IMR-90 (cell line): ENCODE measurements at regions not wholly inside any gene's neighbourhood (a gene's known extent, or its start where the extent isn't known, plus 50 kb on each side); places are given as distances from the start of the nearest gene placed in this dataset.

Experiments used
- ATAC-seq: fragments of 200-7000 bp; cut with Tn5 transposase; 2 replicates; pipeline ENCODE4 v1.9.1; 2020; ENCODE audit warnings: low read depth, mild to moderate bottlenecking, moderate library complexity
- BruUV-seq: library from RNA; stranded (reverse); fragments of 400-500 nt; replicated peaks from 2 replicates; lab custom pipeline; 2021; lab: Mats Ljungman, UMichigan
- CTCF ChIA-PET: fragments of 300-600 bp; formaldehyde crosslinking; extraction: SDS; loops from one replicate; lab custom pipeline; 2021; ENCODE audit warnings: antibody characterized with exemption; lab: Yijun Ruan, JAX
- POLR2A ChIA-PET: fragments of 300-600 bp; sonication (Branson Sonifier 250); formaldehyde crosslinking; loops from one replicate; lab custom pipeline; 2022; ENCODE audit warnings: antibody characterized with exemption; ENCODE audit not compliant: unreplicated experiment; lab: Charles Lee
- DNase-seq: peaks from one replicate; pipeline ENCODE4 v3.0.0; 2013
- H2AFZ ChIP-seq: replicated peaks from 2 replicates; pipeline ENCODE3; 2013; ENCODE audit warnings: low read length, mild to moderate bottlenecking; ENCODE audit not compliant: poor library complexity
- H2AK5ac ChIP-seq: 2 replicates; pipeline ENCODE4 v1.6.1; 2013; ENCODE audit warnings: low read depth, low read length, inconsistent platforms
- H2AK9ac ChIP-seq: replicated peaks from 2 replicates; pipeline ENCODE3; 2013; ENCODE audit warnings: mild to moderate bottlenecking, low read depth, low read length, moderate library complexity; ENCODE audit not compliant: poor library complexity
- H2BK120ac ChIP-seq: 2 replicates; pipeline ENCODE4 v1.6.1; 2013; ENCODE audit warnings: low read depth, low read length, inconsistent platforms
- H2BK15ac ChIP-seq: 3 replicates; pipeline ENCODE4 v1.6.1; 2013; ENCODE audit warnings: low read depth, low read length, inconsistent platforms
- H2BK20ac ChIP-seq: 2 replicates; pipeline ENCODE4 v1.6.1; 2013; ENCODE audit warnings: low read depth, mild to moderate bottlenecking, inconsistent platforms, low read length, moderate library complexity
- H2BK5ac ChIP-seq: 2 replicates; pipeline ENCODE4 v1.6.1; 2013; ENCODE audit warnings: mild to moderate bottlenecking, low read depth, low read length, inconsistent platforms; ENCODE audit not compliant: poor library complexity, severe bottlenecking
- H3K14ac ChIP-seq: replicated peaks from 2 replicates; pipeline ENCODE4 v1.6.1; 2013; ENCODE audit warnings: low read depth, low read length, inconsistent platforms
- H3K18ac ChIP-seq: 2 replicates; pipeline ENCODE4 v1.6.1; 2013; ENCODE audit warnings: low read depth, low read length, control low read depth
- H3K23ac ChIP-seq: 2 replicates; pipeline ENCODE4 v1.6.1; 2013; ENCODE audit warnings: low read depth, low read length, inconsistent platforms
- H3K27ac ChIP-seq: 2 replicates; pipeline ENCODE4 v1.5.1; 2013; ENCODE audit warnings: mild to moderate bottlenecking, control low read depth, low read length; ENCODE audit not compliant: insufficient read depth
- H3K27me3 ChIP-seq: 2 replicates; pipeline ENCODE4 v1.6.1; 2013; ENCODE audit warnings: low read length; ENCODE audit not compliant: control insufficient read depth, insufficient read depth
- H3K36me3 ChIP-seq: 2 replicates; pipeline ENCODE4 v1.6.1; 2013; ENCODE audit warnings: low read length, mixed read lengths; ENCODE audit not compliant: control insufficient read depth, insufficient read depth
- H3K4ac ChIP-seq: 2 replicates; pipeline ENCODE4 v1.6.1; 2013; ENCODE audit warnings: low read depth, low read length, inconsistent platforms
- H3K4me1 ChIP-seq: 2 replicates; pipeline ENCODE4 v1.6.1; 2013; ENCODE audit warnings: low read length, mixed read lengths; ENCODE audit not compliant: control insufficient read depth, insufficient read depth
- H3K4me2 ChIP-seq: 2 replicates; pipeline ENCODE4 v1.6.1; 2013; ENCODE audit warnings: low read depth, mild to moderate bottlenecking, control low read depth, low read length, moderate library complexity
- H3K4me3 ChIP-seq: 2 replicates; pipeline ENCODE4 v1.5.1; 2013; ENCODE audit warnings: low read depth, mild to moderate bottlenecking, control low read depth, low read length, moderate library complexity; ENCODE audit not compliant: insufficient read depth
- H3K56ac ChIP-seq: 2 replicates; pipeline ENCODE4 v1.6.1; 2013; ENCODE audit warnings: low read length, inconsistent platforms; ENCODE audit not compliant: insufficient read depth; ENCODE audit errors: extremely low read depth
- H3K79me1 ChIP-seq, 2 experiments: 2 replicates each; pipeline ENCODE4 v1.6.1; 2013; ENCODE audit warnings: low read length in 2 of 2, inconsistent platforms in 1 of 2, low read depth in 1 of 2
- H3K9ac ChIP-seq: 2 replicates; pipeline ENCODE4 v1.6.1; 2013; ENCODE audit warnings: low read depth, low read length, control low read depth
- H3K9me1 ChIP-seq: 2 replicates; pipeline ENCODE4 v1.6.1; 2013; ENCODE audit warnings: low read length, inconsistent platforms; ENCODE audit not compliant: insufficient read depth
- H3K9me3 ChIP-seq: 2 replicates; pipeline ENCODE4 v1.6.1; 2013; ENCODE audit warnings: low read length; ENCODE audit not compliant: control insufficient read depth, insufficient read depth
- H4K20me1 ChIP-seq: 2 replicates; pipeline ENCODE4 v1.6.1; 2013; ENCODE audit warnings: low read length, inconsistent platforms; ENCODE audit not compliant: insufficient read depth
- H4K5ac ChIP-seq: 2 replicates; pipeline ENCODE4 v1.6.1; 2013; ENCODE audit warnings: mild to moderate bottlenecking, low read depth, low read length, control low read depth
- H4K8ac ChIP-seq, 2 experiments: 2 replicates each; pipeline ENCODE4 v1.6.1; 2013; ENCODE audit warnings: low read depth in 2 of 2, low read length in 2 of 2, control low read depth in 1 of 2, inconsistent platforms in 1 of 2
- H4K91ac ChIP-seq: 2 replicates; pipeline ENCODE4 v1.6.1; 2013; ENCODE audit warnings: low read depth, low read length, inconsistent platforms; ENCODE audit not compliant: insufficient read depth
- BHLHE40 ChIP-seq: fragments of 150-350 bp; IDR thresholded peaks from 2 replicates; pipeline ENCODE4 v1.6.1; 2016; ENCODE audit warnings: mild to moderate bottlenecking, low read depth, low read length
- CEBPB ChIP-seq: IDR thresholded peaks from 2 replicates; pipeline ENCODE4 v1.6.1; 2012; ENCODE audit warnings: low read depth, low read length, improper control_type of control experiment
- CHD1 ChIP-seq: IDR thresholded peaks from 2 replicates; pipeline ENCODE4 v1.6.1; 2012; ENCODE audit warnings: low read depth, low read length, improper control_type of control experiment
- FOS ChIP-seq: fragments of 150-350 bp; IDR thresholded peaks from 2 replicates; pipeline ENCODE4 v1.6.1; 2016; ENCODE audit warnings: low read depth, low read length
- MAFK ChIP-seq: IDR thresholded peaks from 2 replicates; pipeline ENCODE4 v1.6.1; 2012; ENCODE audit warnings: low read depth, low read length, improper control_type of control experiment
- MAZ ChIP-seq: IDR thresholded peaks from 2 replicates; pipeline ENCODE4 v1.6.1; 2012; ENCODE audit warnings: low read depth, mild to moderate bottlenecking, low read length, improper control_type of control experiment, moderate library complexity, borderline replicate concordance
- MXI1 ChIP-seq: IDR thresholded peaks from 2 replicates; pipeline ENCODE4 v1.6.1; 2012; ENCODE audit warnings: low read depth, mild to moderate bottlenecking, low read length, moderate library complexity, borderline replicate concordance
- NFE2L2 ChIP-seq: fragments of 150-350 bp; IDR thresholded peaks from 2 replicates; pipeline ENCODE4 v1.6.1; 2016; ENCODE audit warnings: low read depth, mild to moderate bottlenecking, low read length
- POLR2A ChIP-seq: IDR thresholded peaks from 2 replicates; pipeline ENCODE4 v1.6.1; 2012; ENCODE audit warnings: mild to moderate bottlenecking, low read depth, low read length
- RAD21 ChIP-seq: IDR thresholded peaks from 2 replicates; pipeline ENCODE4 v1.6.1; 2012; ENCODE audit warnings: low read length, improper control_type of control experiment
- RCOR1 ChIP-seq: IDR thresholded peaks from 2 replicates; pipeline ENCODE4 v1.6.1; 2012; ENCODE audit warnings: mild to moderate bottlenecking, low read length, improper control_type of control experiment; ENCODE audit not compliant: insufficient replicate concordance
- RFX5 ChIP-seq: IDR thresholded peaks from 2 replicates; pipeline ENCODE4 v1.8.0; 2012; ENCODE audit warnings: low read depth, mild to moderate bottlenecking, low read length, moderate library complexity
- SMC3 ChIP-seq: fragments of 150-350 bp; IDR thresholded peaks from 2 replicates; pipeline ENCODE4 v1.6.1; 2016; ENCODE audit warnings: low read depth, mild to moderate bottlenecking, antibody characterized with exemption, low read length, moderate library complexity
- dilution Hi-C: fragments of 300-500 bp; cut with HindIII; formaldehyde crosslinking; loops from one replicate; pipeline ENCODE4 v1.14.3; 2018; ENCODE audit warnings: low sequenced_read_pairs; ENCODE audit not compliant: unreplicated experiment
- in situ Hi-C: fragments of 300-500 bp; cut with MboI; formaldehyde crosslinking; loops from 3 replicates; pipeline ENCODE4 v1.14.3; 2019; ENCODE audit warnings: low sequenced_read_pairs, inconsistent platforms, mixed read lengths
- intact Hi-C: fragments of 100-400 bp; cut with micrococcal nuclease; formaldehyde crosslinking; loops from 2 replicates; pipeline ENCODE4 v1.10.0; 2022
- TF ChIP-seq, protein P1 (sequence below): fragments of 150-350 bp; IDR thresholded peaks from 2 replicates; pipeline ENCODE4 v1.6.1; 2017; ENCODE audit warnings: mild to moderate bottlenecking, antibody characterized with exemption, low read length, low read depth

DNA sequence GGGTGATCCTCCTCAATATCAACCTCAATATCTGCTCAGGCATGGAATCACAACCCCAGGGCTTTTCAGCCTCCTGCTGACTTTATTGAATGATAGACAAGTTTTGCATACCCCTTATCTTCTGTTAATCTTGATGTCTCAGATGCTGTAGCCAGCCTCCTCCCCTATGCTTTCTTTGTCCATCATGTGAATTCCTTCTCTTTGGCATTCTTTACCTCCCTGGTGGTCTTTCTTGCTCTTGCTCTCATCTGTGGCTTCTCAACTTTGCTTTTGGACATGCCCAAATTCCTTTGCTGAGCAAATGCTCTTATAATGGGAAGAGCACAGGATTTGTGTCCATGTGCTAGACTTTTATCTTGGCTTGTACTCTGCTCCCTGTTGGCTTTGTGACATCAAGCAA lies 73.4 kb upstream of the FAM13C start:
- intact Hi-C loops, result no loop called here
- H4K91ac ChIP-seq, result no peak overlapping the region
- H3K9me1 ChIP-seq, result no peaks in the 10 kb centered on the region
- no peak overlapping the region for H2BK15ac ChIP-seq
- H2BK120ac ChIP-seq, result no peak overlapping the region
- no peak for ATAC-seq
- no peaks in the 10 kb centered on the region for H3K9me3 ChIP-seq
- H3K9ac ChIP-seq, result no peak overlapping the region
- no peaks in the 10 kb centered on the region for H3K4me1 ChIP-seq
- no peak overlapping the region for H3K18ac ChIP-seq
- no TSS peak for BruUV-seq
- no peak overlapping the region for H3K23ac ChIP-seq
- no peak overlapping the region for H3K56ac ChIP-seq
- H3K4ac ChIP-seq, result no peak overlapping the region
- H3K27ac ChIP-seq, result no peak overlapping the region
- in situ Hi-C loops, result no loop called here
- H3K79me1 ChIP-seq, result no peaks in the 10 kb centered on the region
- no peak overlapping the region for H2AFZ ChIP-seq
- no peak overlapping the region for H2BK20ac ChIP-seq
- TF ChIP-seq CHD1 (no peak), NFE2L2 (no peak), CEBPB (no peak), MXI1 (no peak), FOS (no peak), MAFK (no peak), POLR2A (no peak), RCOR1 (no peak), RAD21 (no peak), RFX5 (no peak), SMC3 (no peak), BHLHE40 (no peak), MAZ (no peak)
- TF ChIP-seq, protein P1, sequence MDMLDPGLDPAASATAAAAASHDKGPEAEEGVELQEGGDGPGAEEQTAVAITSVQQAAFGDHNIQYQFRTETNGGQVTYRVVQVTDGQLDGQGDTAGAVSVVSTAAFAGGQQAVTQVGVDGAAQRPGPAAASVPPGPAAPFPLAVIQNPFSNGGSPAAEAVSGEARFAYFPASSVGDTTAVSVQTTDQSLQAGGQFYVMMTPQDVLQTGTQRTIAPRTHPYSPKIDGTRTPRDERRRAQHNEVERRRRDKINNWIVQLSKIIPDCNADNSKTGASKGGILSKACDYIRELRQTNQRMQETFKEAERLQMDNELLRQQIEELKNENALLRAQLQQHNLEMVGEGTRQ, result no peak
- no peak overlapping the region for H2AK5ac ChIP-seq
- POLR2A ChIA-PET, result no interaction called here
- H3K36me3 ChIP-seq, result no peaks in the 10 kb centered on the region
- dilution Hi-C loops, result no loop called here
- DNase-seq, result no peak
- no peak overlapping the region for H4K8ac ChIP-seq
- H4K20me1 ChIP-seq, result no peaks in the 10 kb centered on the region
- CTCF ChIA-PET, result no interaction called here
- H3K4me2 ChIP-seq, result no peak overlapping the region
- no peak overlapping the region for H2BK5ac ChIP-seq
- no peak overlapping the region for H3K4me3 ChIP-seq
- no peak overlapping the region for H4K5ac ChIP-seq
- H2AK9ac ChIP-seq, result no peak overlapping the region
- H3K14ac ChIP-seq, result no peak overlapping the region
- H3K27me3 ChIP-seq, result no peaks in the 10 kb centered on the region; the same call in 1 of the 2 replicates
